ENCODE measurements at regions not wholly inside any gene's neighbourhood (a gene's known extent, or its start where the extent isn't known, plus 50 kb on each side); places are given as distances from the start of the nearest gene placed in this dataset.

- TF ChIP-seq CTCF (IDR thresholded peaks at IDR 0.05; ENCODE audit: low read length), result no peak
- TF ChIP-seq EZH2 (optimal IDR thresholded peaks at IDR 0.05; ENCODE audit: low read depth, low read length), result no peak
These were observed 83.2 kb downstream of the NFKBIZ start for GRCh38 chr3:101932326-101933068.

Measured in MM.1S (cell line).